Caco-2 (cell line): ENCODE measurements at regions not wholly inside any gene's neighbourhood (a gene's known extent, or its start where the extent isn't known, plus 50 kb on each side); places are given as distances from the start of the nearest gene placed in this dataset.

Experiments
- BruUV-seq: library from RNA; stranded (reverse); fragments of 400-500 nt; replicated peaks from 2 replicates; lab custom pipeline; 2021; lab: Mats Ljungman, UMichigan
- CTCF ChIA-PET: fragments of 300-600 bp; sonication (Branson Sonifier 250); formaldehyde crosslinking; loops from one replicate; lab custom pipeline; 2022; ENCODE audit warnings: antibody characterized with exemption; lab: Charles Lee
- POLR2A ChIA-PET: fragments of 300-600 bp; sonication (Branson Sonifier 250); formaldehyde crosslinking; loops from one replicate; lab custom pipeline; 2022; ENCODE audit warnings: antibody characterized with exemption; lab: Charles Lee
- DNase-seq, 2 experiments: peaks; one replicate each; pipeline versions ENCODE4 v3.0.0 to v3.0.0-alpha.2; 2020 to 2022
- H3K27me3 ChIP-seq: replicated peaks from 2 replicates; pipeline ENCODE4 v1.6.0; 2011; ENCODE audit warnings: low read length; ENCODE audit not compliant: control insufficient read depth, insufficient read depth
- H3K36me3 ChIP-seq: 2 replicates; pipeline ENCODE4 v1.5.1; 2011; ENCODE audit warnings: low read length; ENCODE audit not compliant: control insufficient read depth, insufficient read depth
- H3K4me1 ChIP-seq: fragments of 250-450 bp; sonication (Bioruptor Pico); 2 replicates; pipeline ENCODE4 v1.5.1; 2020; ENCODE audit warnings: mild to moderate bottlenecking
- H3K4me3 ChIP-seq: 2 replicates; pipeline ENCODE4 v1.5.1; 2011; ENCODE audit warnings: low read depth, mild to moderate bottlenecking, control low read depth, low read length
- H3K9me3 ChIP-seq: fragments of 250-450 bp; sonication (Bioruptor Pico); 2 replicates; pipeline ENCODE4 v1.5.1; 2020; ENCODE audit warnings: mild to moderate bottlenecking, moderate library complexity
- H3K27ac Mint-ChIP-seq: one replicate; pipeline ENCODE4 v1.8.0; 2022; ENCODE audit warnings: mixed read lengths; ENCODE audit not compliant: unreplicated experiment
- H3K27me3 Mint-ChIP-seq: one replicate; pipeline ENCODE4 v1.8.0; 2022; ENCODE audit warnings: mixed read lengths; ENCODE audit not compliant: insufficient read depth, unreplicated experiment
- H3K36me3 Mint-ChIP-seq: one replicate; pipeline ENCODE4 v1.8.0; 2022; ENCODE audit warnings: mild to moderate bottlenecking, mixed read lengths; ENCODE audit not compliant: insufficient read depth, unreplicated experiment
- H3K4me1 Mint-ChIP-seq: one replicate; pipeline ENCODE4 v1.8.0; 2022; ENCODE audit warnings: low read depth, mixed read lengths; ENCODE audit not compliant: unreplicated experiment
- H3K4me3 Mint-ChIP-seq: one replicate; pipeline ENCODE4 v1.8.0; 2022; ENCODE audit warnings: mild to moderate bottlenecking, moderate library complexity, mixed read lengths; ENCODE audit not compliant: unreplicated experiment
- H3K9me3 Mint-ChIP-seq: one replicate; pipeline ENCODE4 v1.8.0; 2022; ENCODE audit warnings: mixed read lengths; ENCODE audit not compliant: unreplicated experiment
- CTCF ChIP-seq, 2 experiments: fragments of 200-600 bp in 1 of 2; IDR thresholded peaks; 1 replicate in 1 of 2; 2 replicates in 1 of 2; pipeline versions ENCODE4 v1.5.1 to v1.8.0; 2011 to 2022; ENCODE audit warnings: antibody characterized with exemption in 1 of 2, control low read depth in 1 of 2, inconsistent platforms in 1 of 2, low read depth in 1 of 2, low read length in 1 of 2, mild to moderate bottlenecking in 1 of 2, moderate library complexity in 1 of 2; ENCODE audit not compliant: insufficient read depth in 1 of 2, severe bottlenecking in 1 of 2, unreplicated experiment in 1 of 2
- intact Hi-C: fragments of 100-400 bp; cut with micrococcal nuclease; formaldehyde crosslinking; loops from one replicate; pipeline ENCODE4 v1.10.0; 2022; ENCODE audit not compliant: unreplicated experiment

- Histone ChIP-seq H3K4me3 (no peak overlapping the region), H3K4me1 (no peaks in the 10 kb centered on the region), H3K36me3 (no peaks in the 10 kb centered on the region), H3K27me3 (no peaks in the 10 kb centered on the region), H3K9me3 (no peaks in the 10 kb centered on the region)
- BruUV-seq = no TSS peak
- Mint-ChIP-seq H3K4me1 (no peaks in the 10 kb centered on the region), H3K27me3 (peaks cover 2% of the 10 kb centered on the region), H3K9me3 (no peaks in the 10 kb centered on the region), H3K36me3 (no peaks in the 10 kb centered on the region), H3K4me3 (no peak overlapping the region), H3K27ac (no peak overlapping the region)
- ChIA-PET CTCF (no interaction called here), POLR2A (no interaction called here)
- intact Hi-C loops = no loop called here
- no peak for TF ChIP-seq CTCF (IDR thresholded peaks at IDR 0.05; ENCODE audit: insufficient read depth in 1 of 2, low read depth in 1 of 2, low read length in 1 of 2, severe bottlenecking in 1 of 2, unreplicated experiment in 1 of 2)
- no peak for DNase-seq
Observed at GRCh38 chr18:51878724-51879123, 461.3 kb upstream of the DCC start.

DNA sequence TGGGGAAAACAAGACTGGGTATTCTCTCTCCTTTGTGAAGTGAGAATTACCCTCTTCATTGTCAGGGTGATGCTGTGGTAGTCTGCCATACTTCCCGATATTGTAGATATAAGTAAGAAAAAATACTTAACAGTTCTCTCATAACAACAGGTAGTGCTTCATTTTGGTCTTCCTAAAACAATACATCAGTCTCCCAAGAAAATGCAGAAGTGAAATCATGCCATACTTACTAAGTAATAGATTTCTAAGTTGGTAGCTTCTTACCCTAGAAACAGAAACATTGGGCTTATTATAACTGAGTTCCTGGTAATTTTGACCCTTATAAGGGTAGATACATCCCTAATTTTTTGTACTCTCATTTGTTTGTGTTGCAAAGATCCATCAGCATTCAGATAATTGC is 460.7 kb upstream of the DCC start:
- no peak overlapping the region for H3K4me3 Mint-ChIP-seq
- TF ChIP-seq CTCF (IDR thresholded peaks at IDR 0.05; ENCODE audit: insufficient read depth in 1 of 2, low read depth in 1 of 2, low read length in 1 of 2, severe bottlenecking in 1 of 2, unreplicated experiment in 1 of 2) = no peak
- H3K36me3 Mint-ChIP-seq = no peaks in the 10 kb centered on the region
- H3K9me3 Mint-ChIP-seq = no peaks in the 10 kb centered on the region
- no peak for DNase-seq
- intact Hi-C loops = no loop called here
- BruUV-seq = no TSS peak
- Histone ChIP-seq H3K27me3 (no peaks in the 10 kb centered on the region), H3K4me3 (no peak overlapping the region), H3K9me3 (no peaks in the 10 kb centered on the region), H3K4me1 (no peaks in the 10 kb centered on the region), H3K36me3 (no peaks in the 10 kb centered on the region)
- peaks cover 2% of the 10 kb centered on the region for H3K27me3 Mint-ChIP-seq
- ChIA-PET CTCF (no interaction called here), POLR2A (no interaction called here)
- H3K27ac Mint-ChIP-seq = no peak overlapping the region
- no peaks in the 10 kb centered on the region for H3K4me1 Mint-ChIP-seq

- CTCF ChIA-PET = no interaction called here
- intact Hi-C loops = no loop called here
Observed at GRCh38 chr18:51881394-51881793, 458.6 kb upstream of the DCC start.

More at GRCh38 chr18:51881394-51881793, 458.6 kb upstream of the DCC start:
- H3K4me3 Mint-ChIP-seq = no peak overlapping the region
- Histone ChIP-seq H3K27me3 (no peaks in the 10 kb centered on the region), H3K4me1 (no peaks in the 10 kb centered on the region), H3K36me3 (no peaks in the 10 kb centered on the region), H3K4me3 (no peak overlapping the region), H3K9me3 (no peaks in the 10 kb centered on the region)
- H3K36me3 Mint-ChIP-seq = no peaks in the 10 kb centered on the region
- no peak for DNase-seq
- no TSS peak for BruUV-seq
- no peak for TF ChIP-seq CTCF (IDR thresholded peaks at IDR 0.05; ENCODE audit: insufficient read depth in 1 of 2, low read depth in 1 of 2, low read length in 1 of 2, severe bottlenecking in 1 of 2, unreplicated experiment in 1 of 2)
- POLR2A ChIA-PET = no interaction called here
- H3K27ac Mint-ChIP-seq = no peak overlapping the region
- H3K27me3 Mint-ChIP-seq = peaks cover 2% of the 10 kb centered on the region
- H3K4me1 Mint-ChIP-seq = no peaks in the 10 kb centered on the region
- no peaks in the 10 kb centered on the region for H3K9me3 Mint-ChIP-seq
